NK-92 treated with Interleukin-12 subunit alpha and Interleukin-12 subunit beta, amount 100 ng/mL, for 24 hours (cell line): ENCODE measurements at regions not wholly inside any gene's neighbourhood (a gene's known extent, or its start where the extent isn't known, plus 50 kb on each side); places are given as distances from the start of the nearest gene placed in this dataset.

ENCODE experiments used
- DNase-seq: peaks from one replicate; lab custom pipeline; 2025; lab: John Stamatoyannopoulos, UW

DNA sequence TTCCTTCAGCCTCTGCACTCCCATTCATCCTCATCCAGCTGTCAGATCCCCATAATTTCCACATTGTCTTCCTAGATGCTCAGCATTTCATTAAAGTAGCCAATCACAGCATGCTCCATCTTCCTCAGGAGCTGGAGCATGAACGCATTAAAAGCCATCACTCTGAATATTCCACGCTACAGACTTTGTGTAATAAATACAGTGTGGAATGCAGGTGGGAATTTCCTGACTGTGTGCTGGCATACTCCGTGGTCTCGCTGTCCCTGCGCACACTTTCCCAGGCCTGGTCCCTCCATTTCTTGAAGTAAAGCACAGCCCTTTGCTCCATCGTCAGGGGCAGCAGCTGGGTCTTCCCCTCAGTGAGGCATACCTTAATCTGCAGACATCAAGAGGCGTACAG is 123.7 kb upstream of the NCK2 start:
- DNase-seq: no peak

- DNase-seq: no peak
Observed at GRCh38 chr2:105618351-105618659, 126.4 kb upstream of the NCK2 start.

- no peak for DNase-seq
Observed at GRCh38 chr2:105617631-105618350, 126.9 kb upstream of the NCK2 start.

DNA sequence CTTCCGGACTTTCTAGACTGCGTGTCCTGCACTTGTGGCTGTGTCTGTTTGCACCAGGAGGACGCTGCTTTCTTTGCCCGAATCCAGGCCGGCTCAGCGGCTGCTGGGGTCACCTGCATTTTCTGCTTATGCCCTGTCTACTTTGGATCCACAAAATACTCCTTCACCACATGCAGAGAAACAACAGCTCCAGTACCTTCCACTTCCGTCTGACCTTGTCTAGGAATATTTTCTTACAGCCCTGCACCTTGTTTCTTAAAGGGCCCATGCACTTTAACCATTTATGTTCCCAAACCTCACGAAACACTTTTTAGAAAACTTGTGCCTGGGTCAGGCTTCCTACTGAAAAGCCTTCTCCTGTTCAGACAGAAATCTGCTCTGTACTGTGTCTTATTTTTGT is 129.4 kb upstream of the NCK2 start:
- no peak for DNase-seq

DNA sequence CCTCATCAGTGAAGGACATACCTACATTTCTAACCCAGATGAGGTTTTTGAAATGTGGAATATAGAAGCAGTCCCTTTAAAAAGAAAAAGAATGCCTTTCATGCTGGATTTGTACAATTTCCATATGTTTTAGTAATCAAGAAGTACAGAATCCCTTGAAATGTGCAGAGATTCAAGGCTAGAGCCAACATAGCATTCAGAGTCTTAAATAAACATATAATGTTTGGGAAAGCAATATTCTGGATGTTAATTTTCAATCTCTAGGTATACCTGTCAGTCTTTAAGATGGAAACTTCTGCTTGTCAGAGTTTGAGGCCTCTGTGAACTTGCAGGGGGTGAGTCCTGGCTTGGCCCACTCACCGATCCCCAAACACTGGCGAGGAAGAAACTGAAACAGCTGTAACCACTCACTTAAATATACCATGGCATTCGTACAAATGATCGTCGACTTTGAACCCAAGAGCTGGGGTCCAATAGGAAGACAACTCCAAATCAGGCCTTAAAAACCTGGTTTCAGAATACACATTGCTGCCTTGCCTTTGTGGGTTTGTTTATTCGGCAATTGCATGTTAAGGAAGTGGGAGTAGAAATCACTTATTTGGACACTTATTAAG is 132.8 kb upstream of the NCK2 start:
- no peak for DNase-seq

DNA sequence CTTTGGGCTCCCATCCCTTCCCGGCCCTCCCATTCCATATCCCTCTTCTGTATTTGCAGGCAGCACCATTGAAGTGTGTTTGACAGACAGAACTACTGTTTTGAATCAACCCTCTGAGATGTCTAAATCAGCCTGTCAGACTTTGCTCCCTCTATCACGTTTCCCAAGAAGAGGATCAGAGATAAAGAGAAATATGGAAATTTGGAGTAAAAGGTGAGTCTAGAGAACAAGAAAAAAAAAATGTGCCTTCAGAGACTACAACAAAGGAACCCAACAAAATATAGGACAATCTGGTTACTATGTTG is 133.4 kb upstream of the NCK2 start:
- DNase-seq: no peak

DNA sequence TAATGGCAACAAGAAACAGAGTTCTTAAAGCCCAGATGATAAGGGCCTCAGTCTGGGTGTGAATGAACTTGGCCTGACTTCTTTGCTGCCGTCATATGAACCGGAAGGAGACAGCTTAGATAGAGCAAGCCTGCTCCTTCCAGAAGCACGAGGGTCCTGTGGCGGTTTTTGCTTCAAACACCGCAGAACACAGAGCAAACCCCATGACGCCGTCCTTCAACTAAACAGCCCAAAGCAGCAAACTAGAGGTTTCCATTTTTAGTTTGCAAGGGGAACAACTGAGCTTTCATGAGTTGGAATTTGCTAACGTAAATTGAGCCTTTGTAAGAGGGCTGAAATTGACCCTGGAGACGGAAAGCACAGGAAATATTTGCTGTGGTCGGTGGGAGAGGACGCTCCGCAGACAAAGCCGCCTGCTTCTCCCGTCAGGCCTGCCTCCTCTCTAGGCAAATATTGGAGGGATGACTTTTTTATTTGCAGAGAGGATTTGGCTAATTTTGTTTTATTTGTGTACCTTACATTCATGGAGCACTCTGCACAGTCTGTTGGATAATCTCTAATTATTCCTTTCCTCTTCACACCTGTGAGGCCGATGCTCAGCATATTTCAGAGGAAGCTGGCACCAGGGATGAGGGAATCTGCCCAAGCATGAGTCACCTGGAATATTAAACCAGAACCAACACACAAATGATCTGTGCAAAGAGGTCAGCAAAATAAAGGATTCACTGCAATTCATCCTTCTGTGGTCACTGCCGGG is 134.0 kb upstream of the NCK2 start:
- no peak for DNase-seq

GRCh38 chr2:105609746-105610402 is 134.8 kb upstream of the NCK2 start:
- no peak for DNase-seq

- no peak for DNase-seq
Observed at GRCh38 chr2:105607920-105608504, 136.7 kb upstream of the NCK2 start.

DNA sequence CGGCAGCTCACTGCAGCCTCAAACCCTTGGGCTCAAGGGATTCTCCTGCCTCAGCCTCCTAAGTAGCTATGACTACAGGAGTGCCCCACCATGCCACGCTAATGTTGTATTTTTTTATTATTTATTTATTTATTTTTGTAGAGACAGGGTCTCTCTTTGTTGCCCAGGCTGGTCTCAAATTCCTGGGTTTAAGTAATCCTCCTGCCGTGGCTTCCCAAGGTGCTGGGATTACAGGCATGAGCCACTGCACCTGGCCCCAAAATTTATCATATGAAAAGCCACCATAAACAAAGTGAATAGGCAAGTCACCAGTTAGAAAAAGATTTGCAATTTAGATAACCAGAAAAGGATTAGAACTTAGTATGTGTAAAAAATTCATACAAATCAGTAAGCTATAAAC is 138.6 kb upstream of the NCK2 start:
- DNase-seq: no peak

GRCh38 chr2:105604938-105605337 is 139.8 kb upstream of the NCK2 start:
- DNase-seq: no peak

GRCh38 chr2:105600949-105601794 is 143.5 kb upstream of the NCK2 start:
- DNase-seq: no peak

- no peak for DNase-seq
Observed at GRCh38 chr2:105600602-105600948, 144.1 kb upstream of the NCK2 start.

- no peak for DNase-seq
Observed at GRCh38 chr2:105600037-105600442, 144.7 kb upstream of the NCK2 start.

DNA sequence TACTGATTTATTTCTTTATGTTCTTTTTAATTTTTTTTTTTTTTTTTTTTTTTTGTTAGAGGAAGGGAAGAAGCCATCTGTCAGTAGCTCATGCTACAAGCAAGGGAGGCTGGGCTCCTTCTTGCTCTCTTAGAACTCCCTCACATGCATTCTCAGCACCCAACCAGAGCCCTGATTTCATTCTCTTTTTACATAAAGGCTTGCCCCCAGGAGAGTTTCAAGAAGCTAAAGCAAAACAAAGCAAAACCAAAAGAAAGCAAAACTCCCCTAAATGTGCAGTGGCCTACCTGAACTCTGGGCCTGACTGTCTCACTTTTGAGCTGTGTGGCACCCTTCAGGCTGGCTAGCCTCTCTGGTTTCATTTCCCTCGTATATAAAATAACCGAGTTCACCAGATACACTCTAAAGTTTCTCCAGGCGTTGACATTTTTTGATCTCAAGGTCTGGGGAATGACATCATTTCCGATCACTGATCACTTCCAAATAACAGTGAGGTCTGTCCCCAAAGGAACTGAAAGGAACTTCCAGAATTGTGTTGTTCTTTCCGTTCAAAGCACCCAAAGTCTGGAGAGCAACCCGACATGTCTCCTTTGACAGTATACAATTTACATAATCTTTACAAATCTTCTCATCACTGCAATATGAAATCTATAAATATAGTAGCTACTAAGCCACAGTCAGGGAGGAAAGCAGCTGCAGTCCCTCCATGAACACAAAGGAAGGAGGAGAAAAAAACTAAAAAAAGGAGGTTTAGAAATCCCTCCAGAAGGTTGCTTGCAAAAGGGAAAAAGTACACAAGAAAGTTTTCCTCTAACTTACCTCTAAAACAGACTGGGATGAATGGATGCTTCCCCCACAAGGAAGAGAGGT is 145.6 kb upstream of the NCK2 start:
- no peak for DNase-seq

DNA sequence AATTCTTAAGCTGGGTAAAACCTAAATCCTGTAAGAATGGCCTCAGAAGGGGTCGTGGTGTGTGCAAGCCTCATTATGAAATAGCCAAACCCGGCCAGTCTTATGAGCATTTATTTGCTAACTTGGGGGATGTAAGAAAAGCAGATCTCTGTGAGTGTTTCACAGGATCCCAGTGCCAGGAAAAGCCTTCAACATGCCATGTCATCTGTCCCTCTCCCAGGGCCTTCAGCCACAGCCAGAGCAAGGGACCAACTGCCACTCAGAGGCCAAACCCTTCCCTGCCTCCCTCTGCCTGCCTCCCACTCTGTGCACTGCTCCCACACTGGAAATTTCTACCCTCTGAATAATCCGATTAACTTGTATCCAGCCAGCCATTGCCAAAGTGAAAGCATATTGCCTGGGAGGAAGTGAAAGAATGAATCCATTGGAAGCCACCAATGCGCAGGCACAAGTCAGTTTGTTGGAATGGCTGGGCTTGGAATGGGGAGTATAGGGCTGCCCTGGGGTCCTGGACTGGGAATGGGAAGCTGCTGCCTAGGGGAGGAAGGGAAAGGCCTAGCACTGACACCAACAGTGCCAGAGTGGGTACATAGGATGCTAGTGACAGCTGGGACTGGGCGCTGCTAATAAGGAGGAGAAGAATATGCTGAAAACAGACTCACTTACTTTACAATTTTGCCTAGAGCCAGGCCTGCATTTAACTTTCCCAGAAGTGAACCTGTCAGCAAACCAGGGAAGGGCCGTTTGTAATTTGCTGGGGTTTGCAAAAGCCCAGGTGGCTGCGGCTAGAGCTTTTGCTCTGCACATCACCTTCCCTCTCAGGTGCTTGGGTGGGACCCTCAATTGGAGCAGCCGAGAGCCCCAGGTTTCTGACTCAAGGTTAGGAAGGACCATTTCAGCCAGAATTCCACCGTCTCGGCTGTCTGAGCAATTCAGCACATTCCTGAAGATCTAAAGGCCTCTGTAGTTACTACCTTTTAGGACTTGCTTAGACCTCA is 146.6 kb upstream of the NCK2 start:
- no peak for DNase-seq

DNA sequence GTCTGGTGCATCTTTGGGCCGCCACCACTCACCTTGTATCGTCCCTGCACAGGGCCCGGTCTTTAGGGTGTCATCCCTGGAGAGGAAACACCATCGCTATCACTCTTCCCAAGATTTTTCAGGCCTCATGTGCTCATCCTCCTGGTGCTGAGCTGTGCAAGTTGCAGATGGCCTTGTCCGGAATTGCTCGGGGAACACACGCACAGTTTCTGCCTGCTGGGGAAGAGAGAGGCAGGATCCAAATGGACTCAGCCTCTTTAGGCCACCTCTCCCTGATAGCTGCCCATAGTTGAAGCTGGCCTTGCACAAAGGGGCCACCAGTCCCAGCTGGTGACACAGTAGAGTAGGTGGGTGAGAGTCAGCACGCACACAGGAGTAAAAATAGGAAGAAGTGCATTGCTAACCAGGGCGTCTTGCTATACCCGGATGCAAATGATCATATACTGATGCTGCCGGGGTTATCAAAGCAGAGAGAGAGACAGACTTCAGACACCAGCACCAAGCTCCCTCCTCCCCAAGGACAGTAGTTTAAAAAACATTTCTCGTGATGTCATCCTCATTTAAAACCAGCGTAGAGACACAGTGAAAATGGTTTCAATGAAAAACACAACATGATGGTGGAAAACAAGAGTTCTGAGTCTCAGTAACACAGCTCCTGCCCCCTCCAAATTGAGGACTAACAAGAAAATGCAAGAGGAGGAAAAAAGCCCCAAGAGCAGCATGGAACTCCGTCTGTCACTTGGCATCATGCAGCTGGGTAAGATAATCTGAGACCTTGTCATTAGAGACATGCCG is 147.5 kb upstream of the NCK2 start:
- DNase-seq: no peak

DNA sequence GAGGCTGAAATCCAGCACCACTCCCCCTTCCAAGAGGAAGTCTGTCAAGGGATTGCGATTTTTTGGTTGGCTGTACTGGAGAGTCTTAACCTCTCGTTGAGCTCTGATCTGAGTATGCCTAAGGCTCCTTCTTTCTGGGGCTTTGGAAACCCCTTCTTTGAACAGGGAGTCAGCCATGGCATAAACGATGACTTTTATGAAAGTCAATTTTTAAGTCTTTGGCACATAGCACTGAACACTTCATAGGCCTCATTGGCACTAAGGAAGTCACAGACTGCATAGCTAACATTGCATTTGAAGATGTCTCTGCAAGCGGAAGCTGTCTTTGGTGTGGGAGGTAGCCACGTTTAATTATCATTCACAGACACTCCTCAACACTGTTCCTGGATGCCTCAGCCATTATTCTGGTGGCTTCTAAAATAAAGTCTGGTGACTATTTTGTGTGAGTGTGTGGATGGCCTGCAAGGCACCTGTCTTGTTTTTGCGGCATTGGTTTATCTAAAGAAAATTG is 148.2 kb upstream of the NCK2 start:
- DNase-seq: no peak

DNA sequence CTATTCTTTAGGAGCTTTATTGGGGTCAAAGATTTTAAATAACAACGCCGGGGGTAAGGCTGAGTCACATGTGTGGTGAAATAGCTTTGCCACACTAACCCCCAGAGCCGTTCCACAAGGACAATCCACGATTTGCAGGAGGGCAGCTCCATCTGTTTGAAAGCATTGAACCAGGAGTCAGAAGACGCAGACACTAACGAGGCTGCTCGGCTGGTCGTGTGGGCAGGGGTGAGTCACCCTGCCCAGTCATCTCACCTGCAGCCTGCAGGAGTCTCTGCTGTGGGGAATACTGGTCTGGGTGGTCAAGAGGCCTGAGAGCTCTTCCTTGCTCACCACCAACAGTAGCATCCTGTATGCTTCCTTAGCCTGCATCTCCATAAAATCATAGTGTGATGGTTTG is 149.2 kb upstream of the NCK2 start:
- no peak for DNase-seq
